ENCODE measurements at regions not wholly inside any gene's neighbourhood (a gene's known extent, or its start where the extent isn't known, plus 50 kb on each side); places are given as distances from the start of the nearest gene placed in this dataset.

GRCh38 chr2:123953846-123954245 is 71.2 kb upstream of the CNTNAP5 start:
- no peak for TF ChIP-seq EZH2 (IDR thresholded peaks at IDR 0.05; ENCODE audit: low read length, missing control alignments)
- no peak for TF ChIP-seq CTCF (conservative IDR thresholded peaks at IDR 0.05 in 1 of 2, IDR thresholded peaks at IDR 0.05 in 1 of 2; ENCODE audit: low read depth in 1 of 2, low read length in 2 of 2)
